ENCODE measurements at regions not wholly inside any gene's neighbourhood (a gene's known extent, or its start where the extent isn't known, plus 50 kb on each side); places are given as distances from the start of the nearest gene placed in this dataset.

GRCh38 chr3:27900316-27900715 lies 178.2 kb upstream of the EOMES start:
- TF ChIP-seq, protein P1, sequence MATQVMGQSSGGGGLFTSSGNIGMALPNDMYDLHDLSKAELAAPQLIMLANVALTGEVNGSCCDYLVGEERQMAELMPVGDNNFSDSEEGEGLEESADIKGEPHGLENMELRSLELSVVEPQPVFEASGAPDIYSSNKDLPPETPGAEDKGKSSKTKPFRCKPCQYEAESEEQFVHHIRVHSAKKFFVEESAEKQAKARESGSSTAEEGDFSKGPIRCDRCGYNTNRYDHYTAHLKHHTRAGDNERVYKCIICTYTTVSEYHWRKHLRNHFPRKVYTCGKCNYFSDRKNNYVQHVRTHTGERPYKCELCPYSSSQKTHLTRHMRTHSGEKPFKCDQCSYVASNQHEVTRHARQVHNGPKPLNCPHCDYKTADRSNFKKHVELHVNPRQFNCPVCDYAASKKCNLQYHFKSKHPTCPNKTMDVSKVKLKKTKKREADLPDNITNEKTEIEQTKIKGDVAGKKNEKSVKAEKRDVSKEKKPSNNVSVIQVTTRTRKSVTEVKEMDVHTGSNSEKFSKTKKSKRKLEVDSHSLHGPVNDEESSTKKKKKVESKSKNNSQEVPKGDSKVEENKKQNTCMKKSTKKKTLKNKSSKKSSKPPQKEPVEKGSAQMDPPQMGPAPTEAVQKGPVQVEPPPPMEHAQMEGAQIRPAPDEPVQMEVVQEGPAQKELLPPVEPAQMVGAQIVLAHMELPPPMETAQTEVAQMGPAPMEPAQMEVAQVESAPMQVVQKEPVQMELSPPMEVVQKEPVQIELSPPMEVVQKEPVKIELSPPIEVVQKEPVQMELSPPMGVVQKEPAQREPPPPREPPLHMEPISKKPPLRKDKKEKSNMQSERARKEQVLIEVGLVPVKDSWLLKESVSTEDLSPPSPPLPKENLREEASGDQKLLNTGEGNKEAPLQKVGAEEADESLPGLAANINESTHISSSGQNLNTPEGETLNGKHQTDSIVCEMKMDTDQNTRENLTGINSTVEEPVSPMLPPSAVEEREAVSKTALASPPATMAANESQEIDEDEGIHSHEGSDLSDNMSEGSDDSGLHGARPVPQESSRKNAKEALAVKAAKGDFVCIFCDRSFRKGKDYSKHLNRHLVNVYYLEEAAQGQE (IDR thresholded peaks at IDR 0.05; ENCODE audit: low read depth), result no peak
- TF ChIP-seq NFIC (IDR thresholded peaks at IDR 0.05), result no peak
- TF ChIP-seq, protein P2, sequence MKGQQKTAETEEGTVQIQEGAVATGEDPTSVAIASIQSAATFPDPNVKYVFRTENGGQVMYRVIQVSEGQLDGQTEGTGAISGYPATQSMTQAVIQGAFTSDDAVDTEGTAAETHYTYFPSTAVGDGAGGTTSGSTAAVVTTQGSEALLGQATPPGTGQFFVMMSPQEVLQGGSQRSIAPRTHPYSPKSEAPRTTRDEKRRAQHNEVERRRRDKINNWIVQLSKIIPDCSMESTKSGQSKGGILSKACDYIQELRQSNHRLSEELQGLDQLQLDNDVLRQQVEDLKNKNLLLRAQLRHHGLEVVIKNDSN (IDR thresholded peaks at IDR 0.05), result no peak
- no peak for TF ChIP-seq ZBTB7A (IDR thresholded peaks at IDR 0.05; ENCODE audit: low read depth)
- no peak for TF ChIP-seq TCF12 (IDR thresholded peaks at IDR 0.05; ENCODE audit: low read depth)
- no peak for TF ChIP-seq YY1 (IDR thresholded peaks at IDR 0.05; ENCODE audit: low read depth)
- TF ChIP-seq CREB1 (IDR thresholded peaks at IDR 0.05; ENCODE audit: low read depth), result no peak
- TF ChIP-seq TAF1 (IDR thresholded peaks at IDR 0.05; ENCODE audit: low read depth), result no peak
- TF ChIP-seq, protein P3, sequence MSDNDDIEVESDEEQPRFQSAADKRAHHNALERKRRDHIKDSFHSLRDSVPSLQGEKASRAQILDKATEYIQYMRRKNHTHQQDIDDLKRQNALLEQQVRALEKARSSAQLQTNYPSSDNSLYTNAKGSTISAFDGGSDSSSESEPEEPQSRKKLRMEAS (IDR thresholded peaks at IDR 0.05), result no peak

DNA sequence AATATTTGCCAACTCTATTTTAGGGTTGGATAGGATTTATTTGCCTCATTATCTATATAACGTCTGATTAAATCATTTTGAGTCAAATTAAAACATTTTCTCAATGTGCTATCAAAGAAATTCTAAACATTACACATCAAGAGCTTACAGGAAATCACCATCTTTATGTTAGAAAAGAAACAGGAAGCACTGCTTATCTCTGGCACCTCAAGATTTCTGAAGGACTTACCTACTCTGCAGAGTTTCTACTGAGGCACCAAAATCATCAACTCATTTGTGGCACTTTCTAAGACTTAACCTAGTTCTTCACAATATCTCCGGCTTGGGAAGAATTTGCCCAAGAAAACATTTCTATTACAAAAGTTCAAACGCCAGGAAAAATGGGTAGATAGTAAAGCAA lies 181.3 kb upstream of the EOMES start:
- TF ChIP-seq TCF12 (IDR thresholded peaks at IDR 0.05; ENCODE audit: low read depth) (no peak), ZBTB7A (IDR thresholded peaks at IDR 0.05; ENCODE audit: low read depth) (no peak), FOXM1 (IDR thresholded peaks at IDR 0.05; ENCODE audit: borderline replicate concordance, low read depth) (no peak), TAF1 (IDR thresholded peaks at IDR 0.05; ENCODE audit: low read depth) (no peak), NFIC (IDR thresholded peaks at IDR 0.05) (no peak), CREB1 (IDR thresholded peaks at IDR 0.05; ENCODE audit: low read depth) (no peak), EGR1 (IDR thresholded peaks at IDR 0.05) (no peak), TEAD4 (IDR thresholded peaks at IDR 0.05) (no peak), RAD21 (IDR thresholded peaks at IDR 0.05; ENCODE audit: low read depth) (no peak), EP300 (IDR thresholded peaks at IDR 0.05; ENCODE audit: borderline replicate concordance) (no peak), CEBPB (IDR thresholded peaks at IDR 0.05) (no peak), YY1 (IDR thresholded peaks at IDR 0.05; ENCODE audit: low read depth) (no peak)
- TF ChIP-seq, protein P1 (IDR thresholded peaks at IDR 0.05; ENCODE audit: low read depth), result no peak
- TF ChIP-seq, protein P3 (IDR thresholded peaks at IDR 0.05), result no peak
- TF ChIP-seq, protein P2 (IDR thresholded peaks at IDR 0.05), result no peak

DNA sequence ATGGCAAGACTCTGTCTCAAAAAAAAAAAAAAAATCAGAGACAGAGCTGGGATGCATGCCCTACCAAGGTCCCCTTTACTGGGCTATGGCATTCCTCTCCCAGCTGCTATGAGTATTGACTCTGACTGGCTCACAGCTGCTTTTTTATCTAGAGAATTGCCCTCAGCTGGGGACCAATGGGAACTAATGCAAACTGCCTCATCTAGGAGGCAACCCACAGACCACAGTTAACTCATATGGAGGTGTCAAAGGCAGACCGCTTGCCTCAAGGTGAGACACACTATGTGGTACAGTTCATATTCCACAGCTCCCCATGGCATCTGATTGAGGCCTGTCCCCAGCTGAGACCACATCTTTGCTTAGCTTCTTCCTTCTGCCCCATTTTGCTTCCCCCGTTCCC lies 183.5 kb upstream of the EOMES start:
- no peak for TF ChIP-seq YY1 (IDR thresholded peaks at IDR 0.05; ENCODE audit: low read depth)
- no peak for TF ChIP-seq CREB1 (IDR thresholded peaks at IDR 0.05; ENCODE audit: low read depth)
- no peak for TF ChIP-seq RAD21 (IDR thresholded peaks at IDR 0.05; ENCODE audit: low read depth)
- no peak for TF ChIP-seq CEBPB (IDR thresholded peaks at IDR 0.05)
- no peak for TF ChIP-seq EGR1 (IDR thresholded peaks at IDR 0.05)
- TF ChIP-seq, protein P1 (IDR thresholded peaks at IDR 0.05; ENCODE audit: low read depth), result no peak
- no peak for TF ChIP-seq ZBTB7A (IDR thresholded peaks at IDR 0.05; ENCODE audit: low read depth)
- no peak for TF ChIP-seq TCF12 (IDR thresholded peaks at IDR 0.05; ENCODE audit: low read depth)
- TF ChIP-seq TAF1 (IDR thresholded peaks at IDR 0.05; ENCODE audit: low read depth), result no peak
- TF ChIP-seq, protein P3 (IDR thresholded peaks at IDR 0.05), result no peak
- no peak for TF ChIP-seq EP300 (IDR thresholded peaks at IDR 0.05; ENCODE audit: borderline replicate concordance)
- TF ChIP-seq NFIC (IDR thresholded peaks at IDR 0.05), result no peak
- TF ChIP-seq, protein P2 (IDR thresholded peaks at IDR 0.05), result no peak
- no peak for TF ChIP-seq TEAD4 (IDR thresholded peaks at IDR 0.05)
- no peak for TF ChIP-seq FOXM1 (IDR thresholded peaks at IDR 0.05; ENCODE audit: borderline replicate concordance, low read depth)

- TF ChIP-seq ZBTB7A (IDR thresholded peaks at IDR 0.05; ENCODE audit: low read depth) (no peak), EGR1 (IDR thresholded peaks at IDR 0.05) (no peak), CEBPB (IDR thresholded peaks at IDR 0.05) (no peak), RAD21 (IDR thresholded peaks at IDR 0.05; ENCODE audit: low read depth) (no peak), CREB1 (IDR thresholded peaks at IDR 0.05; ENCODE audit: low read depth) (no peak), TCF12 (IDR thresholded peaks at IDR 0.05; ENCODE audit: low read depth) (no peak)
Measured at GRCh38 chr3:27907148-27907547, 185.0 kb upstream of the EOMES start.

All from Ishikawa (cell line).